Stimulated activated CD4-positive, alpha-beta T cell treated with anti-CD3 and anti-CD28 coated beads, Interleukin-4, amount 100 ng/mL, for 4 hours (primary cell): ENCODE measurements at regions not wholly inside any gene's neighbourhood (a gene's known extent, or its start where the extent isn't known, plus 50 kb on each side); places are given as distances from the start of the nearest gene placed in this dataset.
"Not testable (repeated sequence)": the region's sequence is repeated elsewhere in the genome, so short reads cannot be mapped to it uniquely, and the experiment has no call there.

Source experiments
- DNase-seq, 2 experiments: peaks; one replicate each; pipeline ENCODE4 v3.0.0-alpha.2; 2020

GRCh38 chr2:173552531-173552930 is 197.9 kb downstream of the CDCA7 start:
- no peak for DNase-seq

GRCh38 chr2:173553593-173553992 is 198.9 kb downstream of the CDCA7 start:
- DNase-seq, result no peak

DNA sequence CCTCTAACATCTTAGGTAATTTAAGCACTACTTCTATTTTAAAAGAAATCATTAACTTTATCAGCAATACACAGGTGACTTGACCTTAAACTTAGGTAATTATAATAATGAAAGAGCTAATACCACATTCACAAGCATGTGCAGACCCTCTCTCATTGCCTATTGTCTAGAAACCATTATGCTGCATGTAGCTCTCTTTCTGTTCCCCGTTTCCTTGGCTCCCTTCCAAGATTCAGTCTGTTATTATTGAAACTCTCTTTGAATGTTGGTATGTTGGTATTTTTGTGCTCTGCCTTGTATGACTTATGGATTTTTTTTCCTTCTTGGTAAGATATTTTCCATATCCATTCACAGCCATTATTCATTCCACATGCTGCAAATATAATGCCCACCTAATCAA is 201.2 kb downstream of the CDCA7 start:
- no peak for DNase-seq

DNA sequence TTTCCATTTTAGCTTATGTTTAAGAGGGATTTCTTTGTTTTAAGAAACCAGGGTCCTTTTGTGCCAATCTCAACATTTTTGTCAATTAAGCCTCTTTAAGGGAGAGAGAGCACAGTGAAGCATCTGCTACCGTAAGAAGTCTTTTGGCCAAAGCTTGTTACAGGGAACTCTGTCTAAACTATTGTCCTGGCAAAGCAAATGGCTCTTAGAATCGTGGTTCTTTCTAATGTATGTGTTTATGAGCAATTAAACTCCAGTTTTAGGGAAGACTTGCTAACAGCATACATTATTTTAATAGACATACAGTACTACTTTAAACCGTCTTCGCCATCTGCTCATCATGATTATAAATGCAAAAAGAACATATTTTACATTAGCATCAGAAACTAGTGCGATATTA is 202.1 kb downstream of the CDCA7 start:
- DNase-seq, result no peak

- no peak for DNase-seq
Observed at GRCh38 chr2:173557497-173557896, 202.8 kb downstream of the CDCA7 start.

GRCh38 chr2:173567493-173567892 is 212.8 kb downstream of the CDCA7 start:
- DNase-seq, result no peak

- no peak for DNase-seq
Observed at GRCh38 chr2:173568054-173568453, 213.4 kb downstream of the CDCA7 start.

GRCh38 chr2:173571021-173571821 is 216.5 kb downstream of the CDCA7 start:
- no peak for DNase-seq

GRCh38 chr2:173571887-173572680 is 217.4 kb downstream of the CDCA7 start:
- DNase-seq, result no peak

- DNase-seq, result no peak
Observed at GRCh38 chr2:173572848-173573247, 218.2 kb downstream of the CDCA7 start.

DNA sequence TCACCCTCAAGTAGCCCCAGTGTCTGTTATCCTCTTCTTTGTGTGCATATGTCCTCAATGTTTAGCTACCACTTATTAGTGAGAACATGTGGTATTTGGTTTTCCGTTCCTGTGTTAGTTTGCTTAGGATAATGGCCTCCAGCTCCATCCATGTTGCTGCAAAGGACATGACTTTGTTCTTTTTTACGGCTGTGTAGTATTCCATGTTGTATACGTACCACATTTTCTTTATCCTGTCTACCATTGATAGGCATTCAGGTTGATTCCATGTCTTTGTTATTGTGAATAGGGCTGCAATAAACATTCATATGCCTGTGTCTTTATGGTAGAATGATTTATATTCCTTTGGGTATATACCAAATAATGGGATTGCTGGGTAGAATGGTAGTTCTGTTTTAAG is 219.1 kb downstream of the CDCA7 start:
- not testable (repeated sequence) for DNase-seq

DNA sequence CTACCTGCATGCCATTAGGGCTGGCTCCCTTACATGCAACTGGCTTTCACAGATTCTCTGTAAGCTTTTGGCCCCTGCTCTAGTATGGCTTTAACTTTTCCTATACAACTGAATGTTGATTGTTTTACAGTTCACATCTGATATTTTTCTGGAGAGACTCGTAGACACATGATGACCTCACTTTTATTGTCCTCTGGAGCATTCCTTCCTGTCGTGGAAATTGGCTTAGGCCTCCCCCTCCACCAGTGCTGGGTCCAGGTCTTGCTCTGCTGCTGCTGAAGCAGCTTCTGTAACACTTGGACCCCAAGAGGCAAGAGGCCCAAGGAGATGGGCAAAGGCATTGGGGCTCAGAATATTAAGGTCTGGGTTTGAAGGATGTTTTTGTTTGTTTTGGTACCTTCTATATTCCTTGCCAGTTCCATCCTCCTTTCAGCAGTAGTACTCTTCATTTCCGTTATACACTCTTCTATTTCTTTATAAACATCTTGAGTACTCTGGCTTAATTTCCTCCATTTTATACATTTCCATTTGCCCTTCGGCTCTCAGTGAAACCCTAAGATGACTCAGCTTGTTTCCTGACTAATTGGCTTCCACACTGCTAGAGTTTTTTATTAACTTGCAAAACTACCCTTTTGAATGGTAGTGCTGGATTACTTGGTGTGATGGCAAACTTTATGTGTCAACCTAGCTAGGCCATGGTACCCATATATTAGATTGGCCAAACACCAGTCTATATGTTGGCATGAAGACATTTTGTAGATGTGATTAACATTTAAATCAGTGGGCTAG is 219.8 kb downstream of the CDCA7 start:
- no peak for DNase-seq

- no peak for DNase-seq
Observed at GRCh38 chr2:173578404-173579107, 223.9 kb downstream of the CDCA7 start.

DNA sequence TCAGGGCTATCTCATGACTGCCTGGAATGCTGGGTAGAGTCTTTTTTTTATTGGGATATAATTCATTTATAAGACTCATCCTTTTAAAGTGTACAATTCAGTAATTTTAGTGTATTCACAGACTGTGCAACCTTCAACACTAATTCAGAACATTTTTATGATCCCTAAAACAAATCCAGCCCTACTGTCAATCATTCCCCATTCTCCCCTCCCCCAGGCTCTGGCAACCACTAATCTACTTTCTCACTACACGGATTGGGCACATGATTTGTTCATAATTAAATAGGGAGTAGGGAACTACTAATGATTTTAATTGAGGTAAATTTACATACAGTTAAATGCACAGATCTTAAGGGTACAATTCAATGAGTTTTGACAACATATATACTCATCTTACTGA is 225.7 kb downstream of the CDCA7 start:
- DNase-seq, result no peak

- no peak for DNase-seq
Observed at GRCh38 chr2:173580956-173581355, 226.3 kb downstream of the CDCA7 start.

GRCh38 chr2:173583196-173583595 is 228.5 kb downstream of the CDCA7 start:
- DNase-seq, result no peak

GRCh38 chr2:173584000-173584399 is 229.3 kb downstream of the CDCA7 start:
- DNase-seq, result no peak

- DNase-seq, result no peak
Observed at GRCh38 chr2:173584676-173585458, 230.2 kb downstream of the CDCA7 start.

DNA sequence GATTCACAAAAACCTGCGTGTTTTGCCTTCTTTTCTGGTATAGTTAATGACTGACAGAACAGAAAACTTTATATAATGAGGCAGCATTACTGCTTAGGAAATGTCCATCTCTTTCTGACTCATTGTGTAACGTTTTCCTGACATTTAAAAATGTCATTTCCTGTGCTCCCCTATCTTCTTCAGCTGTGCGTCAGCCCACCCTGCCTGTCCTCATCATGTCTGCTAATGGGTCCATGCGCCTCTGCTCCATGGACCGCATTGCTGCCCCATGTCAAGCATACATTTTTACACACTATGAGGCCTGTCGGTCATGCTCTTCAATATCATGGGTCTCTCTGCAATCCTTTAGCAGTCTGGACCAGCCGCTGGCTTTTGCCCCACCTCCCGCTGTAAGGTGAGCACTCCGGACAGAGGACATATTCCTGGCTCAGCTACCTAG is 234.3 kb downstream of the CDCA7 start:
- DNase-seq, result no peak

DNA sequence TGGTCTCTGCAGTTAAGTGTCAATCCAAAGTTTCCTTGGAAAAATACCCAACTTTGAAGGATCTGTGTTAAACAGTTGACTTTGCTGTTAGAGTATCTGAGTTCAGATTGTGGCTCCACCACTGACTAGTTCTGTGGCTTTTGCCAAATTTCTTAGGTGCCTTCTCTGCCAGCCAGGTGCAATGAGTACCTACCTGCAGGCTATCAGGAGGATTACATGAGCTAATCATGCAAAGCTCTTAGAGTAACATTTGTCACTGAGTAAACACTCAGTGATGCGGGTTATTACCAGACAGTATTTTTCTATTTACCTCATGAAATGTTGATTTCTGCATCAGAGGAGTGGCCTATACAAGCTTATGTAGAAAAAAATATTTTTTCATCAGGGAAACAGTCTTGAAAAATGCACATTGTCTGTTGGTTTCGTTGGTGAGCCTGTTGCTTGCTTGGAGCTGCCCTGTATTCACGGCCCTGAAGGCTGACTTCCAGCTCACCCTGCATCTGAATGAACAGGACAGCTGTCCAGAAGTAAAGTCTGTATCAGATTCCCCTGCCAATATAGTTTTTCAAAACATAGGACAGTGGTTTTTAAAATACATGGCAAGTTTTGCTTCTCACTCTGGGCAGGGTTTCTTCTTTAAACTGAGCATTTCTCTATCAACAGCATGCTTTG is 235.1 kb downstream of the CDCA7 start:
- no peak for DNase-seq

- DNase-seq, result no peak
Observed at GRCh38 chr2:173590276-173590861, 235.7 kb downstream of the CDCA7 start.
